B cell (primary cell): ENCODE measurements at regions not wholly inside any gene's neighbourhood (a gene's known extent, or its start where the extent isn't known, plus 50 kb on each side); places are given as distances from the start of the nearest gene placed in this dataset.

Experiments used
- ATAC-seq: fragments of 200-7000 bp; cut with Tn5 transposase; one replicate; pipeline ENCODE4 v1.10.0; 2021; ENCODE audit warnings: low read depth, mild to moderate bottlenecking, moderate number of reproducible peaks, moderate library complexity
- CTCF ChIA-PET: fragments of 350-600 bp; sonication (Branson Sonifier 250); formaldehyde crosslinking; loops from one replicate; lab custom pipeline; 2021; ENCODE audit warnings: antibody characterized with exemption, inconsistent platforms; lab: Charles Lee
- POLR2A ChIA-PET: fragments of 350-600 bp; sonication (Branson Sonifier 250); formaldehyde crosslinking; loops from one replicate; lab custom pipeline; 2021; ENCODE audit warnings: antibody characterized with exemption; lab: Charles Lee
- DNase-seq: peaks from one replicate; pipeline ENCODE4 v3.0.0; 2013
- H2AFZ ChIP-seq: 2 replicates; pipeline ENCODE4 v1.6.1; 2012; ENCODE audit warnings: mild to moderate bottlenecking, low read depth, low read length; ENCODE audit not compliant: insufficient read depth, poor library complexity, severe bottlenecking
- H3K27ac ChIP-seq, 2 donors: 1 replicate in 1 of 2; 2 replicates in 1 of 2; pipeline ENCODE4 v1.5.1; 2012 to 2013; ENCODE audit warnings: low read length in 2 of 2, mild to moderate bottlenecking in 2 of 2, moderate library complexity in 1 of 2
- H3K27me3 ChIP-seq, 4 experiments: fragments of 200-600 bp in 1 of 4; sonication (generic) in 1 of 4; replicated peaks in 1 of 4; 1 replicate in 2 of 4; 2 replicates in 2 of 4; pipeline versions ENCODE4 v1.6.1 to v1.7.0; 2013 to 2016; ENCODE audit warnings: low read length in 3 of 4, mild to moderate bottlenecking in 2 of 4, mixed read lengths in 1 of 4, moderate library complexity in 1 of 4; ENCODE audit not compliant: insufficient read depth in 4 of 4, control insufficient read depth in 3 of 4; ENCODE audit errors: control extremely low read depth in 1 of 4
- H3K36me3 ChIP-seq, 2 experiments: replicated peaks in 1 of 2; 1 replicate in 1 of 2; 2 replicates in 1 of 2; pipeline versions ENCODE4 v1.6.1 to v1.7.1; 2013; ENCODE audit warnings: low read length in 1 of 2; ENCODE audit not compliant: insufficient read depth in 2 of 2, control insufficient read depth in 1 of 2; ENCODE audit errors: control extremely low read depth in 1 of 2, extremely low read depth in 1 of 2
- H3K4me1 ChIP-seq, 2 donors: fragments of 200-600 bp in 1 of 2; sonication (generic) in 1 of 2; 1 replicate in 1 of 2; 2 replicates in 1 of 2; pipeline versions ENCODE4 v1.5.1 to v1.6.1; 2013 to 2017; ENCODE audit warnings: low read length in 2 of 2; ENCODE audit not compliant: control insufficient read depth in 2 of 2, insufficient read depth in 2 of 2
- H3K4me2 ChIP-seq: replicated peaks from 2 replicates; pipeline ENCODE3; 2012; ENCODE audit warnings: mild to moderate bottlenecking, low read depth, low read length; ENCODE audit not compliant: poor library complexity, severe bottlenecking
- H3K4me3 ChIP-seq, 5 experiments: fragments of 200-600 bp in 1 of 5; sonication (generic) in 1 of 5; 1 replicate in 3 of 5; 2 replicates in 2 of 5; pipeline versions ENCODE4 v1.5.1 to v1.7.0; 2011 to 2016; ENCODE audit warnings: low read length in 4 of 5, mild to moderate bottlenecking in 4 of 5, low read depth in 2 of 5, control low read depth in 1 of 5, moderate library complexity in 1 of 5; ENCODE audit not compliant: insufficient read depth in 1 of 5; ENCODE audit errors: control extremely low read depth in 1 of 5, extremely low read depth in 1 of 5
- H3K79me2 ChIP-seq: fragments of 200-600 bp; sonication (generic); one replicate; pipeline ENCODE4 v1.6.0; 2016; ENCODE audit warnings: low read length; ENCODE audit not compliant: control insufficient read depth, insufficient read depth
- H3K9ac ChIP-seq: fragments of 200-600 bp; sonication (generic); 2 replicates; pipeline ENCODE4 v1.6.1; 2017; ENCODE audit warnings: mild to moderate bottlenecking, low read length, moderate library complexity
- H3K9me3 ChIP-seq, 3 donors: one replicate each; pipeline versions ENCODE4 v1.6.1 to v1.7.1; 2013; ENCODE audit warnings: low read length in 2 of 3; ENCODE audit not compliant: control insufficient read depth in 2 of 3, insufficient read depth in 1 of 3; ENCODE audit errors: control extremely low read depth in 1 of 3
- H4K20me1 ChIP-seq: 2 replicates; pipeline ENCODE4 v1.6.0; 2012; ENCODE audit warnings: mild to moderate bottlenecking, low read length; ENCODE audit not compliant: insufficient read depth, control insufficient read depth, poor library complexity, severe bottlenecking
- H3K27ac Mint-ChIP-seq: one replicate; pipeline ENCODE4 v1.8.0; 2021; ENCODE audit warnings: mixed read lengths
- H3K27me3 Mint-ChIP-seq: one replicate; pipeline ENCODE4 v1.8.0; 2021; ENCODE audit warnings: mixed read lengths
- H3K4me1 Mint-ChIP-seq: one replicate; pipeline ENCODE4 v1.8.0; 2021; ENCODE audit warnings: mixed read lengths
- H3K4me3 Mint-ChIP-seq: one replicate; pipeline ENCODE4 v1.8.0; 2021; ENCODE audit warnings: mixed read lengths
- H3K9me3 Mint-ChIP-seq: one replicate; pipeline ENCODE4 v1.8.0; 2022; ENCODE audit warnings: mixed read lengths; ENCODE audit not compliant: insufficient read depth
- CTCF ChIP-seq: fragments of 200-600 bp; IDR thresholded peaks from one replicate; pipeline ENCODE4 v1.8.0; 2022; ENCODE audit warnings: antibody characterized with exemption, mild to moderate bottlenecking
- EZH2 ChIP-seq: IDR thresholded peaks from 2 replicates; pipeline ENCODE4 v1.6.1; 2012; ENCODE audit warnings: borderline replicate concordance, low read depth, mild to moderate bottlenecking, moderate library complexity, low read length; ENCODE audit not compliant: insufficient read depth, poor library complexity, severe bottlenecking
- WGBS: methylation state at CpG from one replicate; pipeline ENCODE4 v1.1.5; 2013; ENCODE audit warnings: missing lambda C conversion rate; ENCODE audit not compliant: insufficient coverage; 5-methylcytosine and 5-hydroxymethylcytosine counted together
- intact Hi-C: fragments of 100-400 bp; cut with micrococcal nuclease; formaldehyde crosslinking; loops from one replicate; pipeline ENCODE4 v1.10.0; 2022

- Histone ChIP-seq H3K27me3 (no peaks in the 10 kb centered on the region), H3K4me3 (no peak overlapping the region), H3K9ac (no peak overlapping the region), H3K4me1 (no peaks in the 10 kb centered on the region), H3K27ac (no peak overlapping the region), H2AFZ (no peak overlapping the region), H4K20me1 (no peaks in the 10 kb centered on the region), H3K4me2 (no peak overlapping the region), H3K36me3 (no peaks in the 10 kb centered on the region), H3K9me3 (no peaks in the 10 kb centered on the region), H3K79me2 (no peaks in the 10 kb centered on the region)
- ATAC-seq, result no peak
- H3K9me3 Mint-ChIP-seq, result no peaks in the 10 kb centered on the region
- no CpG with 5 or more reads among the region's 2 CpGs for WGBS
- intact Hi-C loops, result no loop called here
- ChIA-PET CTCF (no interaction called here), POLR2A (no interaction called here)
- DNase-seq, result no peak
- no peak overlapping the region for H3K4me3 Mint-ChIP-seq
- no peak for TF ChIP-seq EZH2
- TF ChIP-seq CTCF, result no peak
- H3K27ac Mint-ChIP-seq, result no peak overlapping the region
- H3K27me3 Mint-ChIP-seq, result no peaks in the 10 kb centered on the region
- no peaks in the 10 kb centered on the region for H3K4me1 Mint-ChIP-seq
These were observed 358.1 kb downstream of the CRPPA start for GRCh38 chr7:16063221-16063620.

- Histone ChIP-seq H4K20me1 (no peaks in the 10 kb centered on the region), H3K36me3 (no peaks in the 10 kb centered on the region), H3K4me2 (no peak overlapping the region), H3K9ac (no peak overlapping the region), H3K79me2 (no peaks in the 10 kb centered on the region), H3K4me1 (no peaks in the 10 kb centered on the region), H3K4me3 (no peak overlapping the region), H3K9me3 (no peaks in the 10 kb centered on the region), H2AFZ (no peak overlapping the region), H3K27ac (no peak overlapping the region), H3K27me3 (no peaks in the 10 kb centered on the region)
- POLR2A ChIA-PET, result no interaction called here
- no peaks in the 10 kb centered on the region for H3K9me3 Mint-ChIP-seq
- ATAC-seq (no peak), DNase-seq (no peak)
- WGBS, result no CpG with 5 or more reads among the region's 1 CpG
- CTCF ChIA-PET, result no interaction called here
- TF ChIP-seq EZH2, result no peak
- TF ChIP-seq CTCF, result no peak
- intact Hi-C loops, result no loop called here
- no peaks in the 10 kb centered on the region for H3K4me1 Mint-ChIP-seq
- H3K27ac Mint-ChIP-seq, result no peak overlapping the region
- H3K4me3 Mint-ChIP-seq, result no peak overlapping the region
- no peaks in the 10 kb centered on the region for H3K27me3 Mint-ChIP-seq
These were observed 359.1 kb downstream of the CRPPA start for GRCh38 chr7:16062269-16062668.
